GM20431 (cell line): ENCODE measurements at regions not wholly inside any gene's neighbourhood (a gene's known extent, or its start where the extent isn't known, plus 50 kb on each side); places are given as distances from the start of the nearest gene placed in this dataset.

Experiments used
- in situ Hi-C: fragments of 300-500 bp; cut with MseI, MboI; formaldehyde crosslinking; loops from one replicate; pipeline ENCODE4 v1.15.0; 2020; ENCODE audit warnings: low sequenced_read_pairs; ENCODE audit not compliant: unreplicated experiment

DNA sequence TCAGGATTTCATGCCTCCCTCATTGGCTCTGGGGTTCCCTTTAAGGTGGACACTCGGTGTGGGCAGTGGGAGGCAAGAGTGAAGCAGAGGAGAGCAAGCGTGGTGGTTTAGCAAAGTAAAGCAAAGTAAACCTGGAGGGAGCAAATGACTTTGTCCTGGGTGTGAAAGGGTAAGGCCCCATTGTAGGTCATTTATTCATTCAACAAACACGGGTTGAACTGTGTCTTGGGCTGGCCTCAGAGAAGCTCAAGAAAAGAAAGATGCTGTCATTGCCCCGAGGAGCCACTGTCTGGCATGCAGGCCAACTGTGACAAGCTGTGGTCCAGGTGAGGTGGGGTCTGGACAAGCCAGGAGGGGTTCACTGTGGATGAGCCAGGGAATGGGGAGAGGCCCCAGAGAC, 68.9 kb upstream of the DLK1 start:
- in situ Hi-C loops, result no loop called here

DNA sequence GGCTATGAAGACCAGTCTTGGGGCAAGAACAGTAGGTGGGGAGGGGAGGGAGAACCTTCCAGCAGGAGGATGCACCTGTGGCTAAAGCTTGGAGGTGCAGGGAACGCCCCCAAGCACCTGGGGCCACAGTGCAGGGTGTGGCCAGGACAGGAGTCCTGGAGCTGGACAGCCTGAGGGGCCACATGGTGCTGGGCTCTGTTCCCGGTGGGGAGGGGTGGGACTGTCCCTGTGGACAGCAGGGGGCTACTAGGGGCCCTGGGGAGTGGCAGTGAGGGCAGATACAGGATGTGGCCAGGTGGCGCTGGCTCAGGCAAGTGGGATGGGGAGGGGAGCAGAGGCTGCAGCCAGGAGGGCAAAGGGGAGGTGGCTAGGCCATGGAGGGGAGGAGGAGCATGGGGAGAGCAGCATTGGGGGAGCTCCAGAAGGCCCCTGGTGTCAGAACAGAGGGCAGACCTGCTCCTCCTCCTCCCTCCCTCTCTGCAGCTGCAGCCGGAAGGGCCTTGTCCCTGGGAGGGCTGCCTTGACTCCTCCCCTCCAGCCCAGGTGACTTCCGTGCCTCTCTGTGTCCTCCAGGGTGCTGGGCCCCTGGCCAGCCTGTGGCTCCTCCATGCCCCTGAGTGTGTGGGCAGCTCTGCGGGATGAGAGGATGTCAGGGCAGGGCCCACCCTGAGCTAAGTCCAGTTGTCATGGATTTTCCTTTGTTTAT, 68.4 kb upstream of the DLK1 start:
- in situ Hi-C loops, result no loop called here

DNA sequence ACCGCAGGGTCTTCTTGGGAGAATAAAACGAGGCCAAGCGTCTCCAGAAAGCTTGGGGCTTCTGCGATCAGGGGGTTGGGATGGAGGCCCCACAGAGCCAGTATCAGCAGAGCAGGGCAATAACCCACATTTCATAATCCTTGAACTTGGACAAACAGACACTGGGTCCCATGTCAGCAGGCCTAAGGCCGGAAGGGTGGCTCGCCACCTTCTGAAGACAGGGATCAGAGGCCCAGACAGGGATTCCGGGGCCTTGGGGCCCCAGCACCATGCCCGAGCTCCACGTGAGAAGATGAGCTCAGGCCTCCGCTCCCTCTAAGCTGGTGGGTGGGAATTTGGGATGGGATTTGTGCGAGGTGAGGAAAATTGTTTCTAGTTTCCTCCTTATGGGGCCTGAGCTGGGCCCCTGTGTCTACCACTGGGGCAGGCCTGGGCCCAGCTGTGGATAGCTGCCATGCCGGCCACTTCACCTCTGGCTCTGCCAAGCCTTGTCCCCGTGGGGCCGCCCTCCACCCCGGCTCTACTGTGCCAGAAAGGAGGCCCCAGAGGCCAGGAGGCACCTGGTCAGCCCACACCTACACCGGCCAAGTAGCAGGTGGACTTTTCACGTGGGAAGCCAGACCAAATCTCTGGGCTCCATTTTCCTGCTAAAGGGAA, 67.2 kb upstream of the DLK1 start:
- in situ Hi-C loops, result no loop called here

DNA sequence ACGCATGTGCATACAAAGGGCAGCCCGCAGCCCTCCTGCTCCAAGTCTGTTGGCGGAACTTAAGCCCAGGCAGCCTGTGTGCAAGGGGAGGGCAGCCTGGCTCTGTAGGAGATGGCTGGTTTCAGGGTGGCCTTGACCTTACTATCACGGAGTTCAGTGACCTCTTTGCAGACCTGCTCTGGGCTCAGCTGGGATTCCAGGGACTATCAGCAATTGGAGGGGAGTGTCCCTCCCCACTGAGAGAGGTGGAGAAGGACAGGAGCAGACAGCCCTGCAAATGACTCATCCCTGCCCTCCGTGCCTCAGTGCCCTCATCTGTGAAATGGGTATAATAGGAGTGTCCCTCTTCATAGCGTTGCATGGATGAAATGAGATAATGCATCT, 66.2 kb upstream of the DLK1 start:
- in situ Hi-C loops, result no loop called here

DNA sequence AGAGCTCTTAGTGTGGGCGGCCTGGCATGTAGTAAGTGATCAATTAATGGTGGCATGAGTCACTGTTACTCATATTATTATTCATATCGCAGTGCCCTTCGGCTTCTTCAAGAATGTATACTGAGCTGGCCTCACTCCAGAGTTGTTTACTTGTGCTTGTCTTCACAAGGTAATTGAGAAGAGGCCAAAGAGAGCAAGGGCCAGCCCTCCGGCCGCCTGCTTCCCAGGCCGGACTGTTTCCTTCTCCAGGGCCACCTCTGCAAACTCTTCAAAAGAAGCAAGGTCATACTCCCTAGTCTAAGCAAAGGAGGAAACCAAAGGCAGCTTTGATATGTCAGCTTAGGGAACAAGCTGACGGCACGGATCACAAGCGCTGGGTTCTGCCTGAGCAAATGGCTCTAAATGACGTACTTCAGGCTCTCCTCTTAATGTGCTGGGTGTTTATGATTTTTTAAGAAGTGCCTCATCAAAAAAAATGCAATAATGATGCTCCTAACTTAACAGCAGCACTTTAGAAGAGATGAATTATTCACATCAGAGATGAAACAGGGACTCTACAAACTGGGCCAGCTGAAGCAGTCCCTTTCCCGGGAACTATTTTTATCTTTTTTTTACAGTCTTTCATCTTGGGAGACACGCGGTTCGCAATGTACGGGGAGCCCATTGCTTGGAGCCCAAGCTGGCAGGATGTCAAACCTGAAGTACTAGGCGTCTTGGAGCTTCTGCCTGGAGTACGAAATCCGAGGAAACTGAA, 65.6 kb upstream of the DLK1 start:
- in situ Hi-C loops, result no loop called here

DNA sequence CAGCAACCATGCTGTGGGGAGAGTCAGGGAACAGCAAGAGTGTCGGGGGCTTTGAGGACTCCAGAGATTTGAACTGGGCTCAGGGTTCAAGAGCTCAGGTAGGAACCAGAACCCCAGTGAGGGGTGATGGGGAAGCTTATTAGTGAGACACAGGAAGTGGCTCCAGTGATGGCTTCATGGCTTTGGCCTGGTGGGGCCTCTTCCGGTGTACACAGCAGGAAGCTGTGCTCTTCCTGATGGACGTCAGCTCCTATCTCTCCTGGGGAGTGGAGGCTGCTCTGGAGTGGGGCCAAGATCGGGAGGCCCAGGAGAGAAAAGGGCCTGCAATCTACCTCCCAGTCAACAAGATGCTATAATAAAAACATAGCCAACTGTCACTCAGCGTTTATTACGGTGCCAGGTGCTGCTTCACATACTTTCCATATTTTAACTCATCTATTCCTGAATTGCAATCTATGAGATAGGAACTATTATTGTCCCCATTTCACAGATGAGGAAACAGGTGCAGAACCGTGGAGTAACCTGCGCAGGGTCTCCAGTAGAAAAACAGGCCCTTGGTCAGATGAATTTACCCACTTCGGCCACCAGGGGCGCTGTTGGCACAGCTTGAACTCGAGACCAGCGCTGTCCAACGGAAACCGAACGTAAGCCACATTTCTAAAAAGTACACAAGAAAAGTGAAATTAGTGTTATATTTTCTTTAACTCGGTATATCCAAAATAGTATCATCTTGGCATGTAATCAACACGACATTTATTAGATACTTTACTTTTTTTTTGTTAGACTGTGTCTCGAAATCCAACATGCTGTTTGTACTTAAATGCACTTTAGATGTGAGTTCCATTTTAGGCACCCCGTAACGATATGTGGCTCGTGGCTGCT, 63.6 kb upstream of the DLK1 start:
- in situ Hi-C loops, result no loop called here

DNA sequence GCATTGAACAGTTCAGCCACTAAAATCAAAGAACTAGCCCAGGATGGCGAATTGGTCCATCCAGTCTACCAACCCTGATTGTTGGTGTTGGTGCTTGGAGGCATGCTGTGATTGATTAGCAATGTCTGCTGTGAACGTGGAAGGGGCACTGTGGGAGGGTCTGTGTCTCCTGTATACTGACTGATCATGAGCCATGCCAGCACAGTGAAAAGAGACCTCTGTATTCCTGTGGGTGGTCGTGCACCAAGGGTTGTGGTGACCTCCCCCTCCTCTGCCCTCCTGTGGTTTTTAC, 63.0 kb upstream of the DLK1 start:
- in situ Hi-C loops, result no loop called here

DNA sequence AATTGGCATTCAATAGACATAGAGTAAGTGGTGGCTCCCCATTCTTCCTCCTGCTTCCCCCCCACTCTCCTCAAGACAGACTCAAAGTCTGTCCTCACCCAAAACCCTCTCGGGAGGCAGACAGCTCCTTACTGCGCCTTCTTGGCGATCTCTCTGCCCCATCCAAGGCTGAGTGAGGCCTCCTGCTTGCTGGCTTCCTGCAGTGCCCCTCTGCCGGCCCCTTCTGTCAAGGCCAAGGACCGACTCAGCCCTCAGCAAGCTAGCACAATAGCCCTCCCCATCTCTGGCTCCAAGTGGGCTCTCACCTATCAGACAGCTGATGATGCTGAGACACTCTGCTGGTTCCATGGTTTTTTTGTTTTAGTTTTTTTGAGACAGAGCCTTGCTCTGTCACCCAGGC, 62.5 kb upstream of the DLK1 start:
- in situ Hi-C loops, result no loop called here

DNA sequence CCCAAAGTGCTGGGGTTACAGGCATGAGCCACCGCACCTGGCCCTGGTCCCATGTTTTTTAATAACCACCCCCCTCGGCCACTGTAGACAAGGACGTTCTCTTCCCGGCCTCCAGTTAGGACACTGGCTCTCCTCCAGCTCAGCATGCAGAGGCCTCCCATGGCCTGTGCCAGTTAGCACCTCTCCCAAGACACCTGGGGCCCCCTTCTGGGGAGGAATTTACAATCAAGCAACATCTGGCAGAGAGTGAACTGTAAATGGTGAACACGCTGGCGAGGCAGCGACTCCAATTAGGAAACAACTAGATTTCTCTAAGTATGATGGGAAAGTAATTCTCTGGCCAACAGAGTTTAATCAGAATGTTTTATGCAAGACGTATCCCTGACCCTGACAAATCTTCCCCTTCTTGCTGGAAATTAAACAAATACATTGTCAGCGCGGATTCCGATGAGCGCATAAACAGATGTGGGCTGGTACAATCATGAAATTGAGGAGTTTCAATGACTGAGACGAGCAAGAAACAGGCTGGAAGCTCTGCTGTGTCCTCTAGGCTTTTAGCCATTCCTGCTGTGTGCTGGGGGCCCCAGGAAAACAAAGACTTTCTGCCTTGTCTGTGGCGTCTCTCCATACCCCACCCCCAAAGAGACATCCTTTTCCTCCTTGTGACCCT, 61.7 kb upstream of the DLK1 start:
- in situ Hi-C loops, result no loop called here

DNA sequence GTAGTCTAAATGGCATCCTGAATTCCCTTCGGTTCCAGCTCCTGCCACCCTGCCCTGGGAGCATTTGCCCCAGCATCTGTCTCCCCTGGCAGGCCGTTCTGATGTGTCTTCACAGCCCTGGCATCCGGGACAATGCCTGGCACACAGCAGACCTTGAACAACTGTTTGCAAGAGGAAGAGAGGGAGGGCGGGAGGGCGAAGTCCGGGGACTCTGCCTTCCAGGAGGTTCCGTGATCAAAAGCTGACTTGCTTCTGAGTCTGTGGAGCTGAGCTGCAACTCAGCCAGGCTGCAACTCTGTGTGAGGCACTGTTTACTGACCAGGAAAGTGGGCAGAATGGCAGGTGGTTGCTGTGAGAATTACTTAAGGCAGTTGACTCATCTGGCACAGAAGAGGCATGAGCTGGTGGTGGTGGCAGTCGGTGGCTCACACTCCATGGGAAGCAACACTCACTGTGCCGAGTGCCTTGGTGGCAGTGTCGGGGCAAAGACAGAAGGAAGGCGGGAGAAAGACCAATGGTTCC, 61.1 kb upstream of the DLK1 start:
- in situ Hi-C loops, result no loop called here

DNA sequence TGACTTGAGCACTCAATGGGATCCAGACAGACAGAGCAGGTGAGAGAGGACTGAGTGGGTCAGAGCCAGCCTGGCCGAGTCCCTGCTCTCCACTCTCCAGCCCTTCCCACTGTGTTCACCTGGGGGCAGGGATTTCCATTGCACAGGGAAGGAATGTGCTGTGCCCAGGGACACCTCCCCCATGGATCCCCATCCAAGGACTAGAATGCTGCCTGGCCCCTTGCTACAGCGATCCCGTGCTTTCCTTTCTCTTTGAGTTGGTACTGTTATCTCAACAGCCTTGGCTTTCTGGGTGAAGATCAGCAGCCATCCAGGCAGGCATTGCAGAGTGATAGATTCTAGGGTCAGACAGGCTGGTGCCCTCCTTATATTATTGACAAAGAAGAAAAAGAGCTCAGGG, 60.3 kb upstream of the DLK1 start:
- in situ Hi-C loops, result no loop called here

DNA sequence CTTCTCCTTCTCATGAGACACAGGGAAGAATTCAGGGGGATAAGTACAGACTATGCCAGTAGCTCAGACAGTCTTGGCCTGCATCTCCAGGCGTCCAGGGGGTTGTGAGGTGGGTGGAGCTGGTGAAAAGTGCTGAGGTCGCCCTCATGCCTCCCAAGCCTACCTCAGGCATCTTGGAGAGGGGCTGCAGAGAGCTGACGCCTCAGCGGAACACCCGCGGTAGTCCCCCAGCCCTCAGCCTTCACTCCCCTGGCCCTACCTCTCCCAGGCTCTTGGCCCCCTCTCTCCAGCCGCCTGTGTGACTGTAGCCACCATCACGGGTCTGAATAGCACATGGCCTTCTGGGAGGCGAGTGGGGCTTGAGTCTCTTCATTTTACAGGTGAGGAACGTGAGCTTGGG, 59.8 kb upstream of the DLK1 start:
- in situ Hi-C loops, result no loop called here

DNA sequence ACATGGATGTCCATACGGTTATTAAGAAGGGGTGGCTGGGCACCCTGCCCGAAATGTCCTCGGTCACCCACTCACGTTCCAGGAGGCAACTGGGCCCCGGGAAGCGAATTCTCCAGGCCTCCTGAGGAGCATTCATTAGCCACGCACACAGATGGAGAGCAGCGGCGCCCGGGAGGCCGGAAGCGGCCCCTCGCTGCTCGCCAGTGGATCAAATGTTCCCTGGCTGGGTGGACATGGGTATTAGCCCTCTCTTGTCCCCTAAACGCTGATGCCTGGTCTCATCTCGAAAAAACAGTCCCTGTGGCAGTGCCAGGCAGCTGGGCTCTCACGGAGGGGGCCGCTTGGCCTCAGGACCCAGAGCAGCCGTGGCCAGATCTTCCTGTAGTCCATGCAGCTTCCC, 59.0 kb upstream of the DLK1 start:
- in situ Hi-C loops, result no loop called here

DNA sequence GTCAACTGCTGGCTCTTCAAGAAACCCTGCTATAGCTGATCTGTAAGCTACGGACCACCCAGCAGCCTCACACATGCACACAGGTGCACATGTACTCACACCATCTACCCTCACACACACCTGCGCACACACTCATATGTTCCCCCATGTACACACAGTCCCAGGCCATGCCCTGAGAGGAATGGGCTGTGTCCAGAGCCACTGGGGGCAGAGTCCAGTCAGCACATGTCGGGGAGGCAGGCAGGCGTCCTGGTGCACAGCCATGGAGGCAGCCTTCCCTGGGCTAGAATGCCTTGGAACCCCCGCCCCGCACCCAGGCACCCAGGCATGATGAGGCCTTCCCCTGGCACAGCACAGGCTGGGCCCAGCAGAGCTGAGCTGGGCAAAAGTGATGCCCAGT, 58.3 kb upstream of the DLK1 start:
- in situ Hi-C loops, result no loop called here

DNA sequence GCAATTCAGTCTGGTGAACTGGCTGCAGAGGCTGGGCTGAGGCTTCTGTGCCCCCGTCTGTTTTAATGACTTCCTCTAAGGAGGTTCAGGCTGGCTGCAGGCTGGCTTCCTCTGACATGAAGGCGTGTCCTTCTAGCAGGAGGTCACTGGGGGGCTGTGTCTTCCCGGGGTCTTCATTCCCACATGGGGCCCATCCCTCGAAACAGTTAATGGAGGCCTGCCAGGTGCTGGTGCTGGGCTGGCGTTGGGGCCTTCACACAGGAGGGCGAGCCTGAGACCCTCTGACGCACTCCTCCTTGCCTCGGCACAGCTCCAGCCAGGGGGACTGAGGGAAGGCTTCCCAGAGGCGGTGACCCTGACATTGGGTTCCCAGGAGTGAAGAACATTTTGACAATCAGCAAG, 57.7 kb upstream of the DLK1 start:
- in situ Hi-C loops, result no loop called here

DNA sequence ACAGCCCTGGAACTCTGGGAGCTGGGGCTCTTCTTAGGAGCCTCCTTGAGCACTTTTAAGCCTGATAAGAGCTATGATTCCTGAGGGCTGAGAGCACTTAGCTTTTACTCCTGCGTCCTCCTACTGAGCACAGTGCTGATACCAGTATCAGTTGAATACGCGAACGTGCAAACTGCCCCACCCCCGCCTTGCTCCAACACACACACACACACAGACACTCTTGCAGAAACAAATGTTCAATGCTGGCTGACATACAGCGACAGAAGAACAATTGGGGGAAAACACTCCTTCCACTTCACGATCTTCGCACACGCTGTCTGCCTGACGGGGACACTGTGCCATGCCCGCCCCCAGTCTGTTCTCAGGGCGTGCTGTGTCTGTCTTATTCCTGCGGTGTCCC, 57.2 kb upstream of the DLK1 start:
- in situ Hi-C loops, result no loop called here

DNA sequence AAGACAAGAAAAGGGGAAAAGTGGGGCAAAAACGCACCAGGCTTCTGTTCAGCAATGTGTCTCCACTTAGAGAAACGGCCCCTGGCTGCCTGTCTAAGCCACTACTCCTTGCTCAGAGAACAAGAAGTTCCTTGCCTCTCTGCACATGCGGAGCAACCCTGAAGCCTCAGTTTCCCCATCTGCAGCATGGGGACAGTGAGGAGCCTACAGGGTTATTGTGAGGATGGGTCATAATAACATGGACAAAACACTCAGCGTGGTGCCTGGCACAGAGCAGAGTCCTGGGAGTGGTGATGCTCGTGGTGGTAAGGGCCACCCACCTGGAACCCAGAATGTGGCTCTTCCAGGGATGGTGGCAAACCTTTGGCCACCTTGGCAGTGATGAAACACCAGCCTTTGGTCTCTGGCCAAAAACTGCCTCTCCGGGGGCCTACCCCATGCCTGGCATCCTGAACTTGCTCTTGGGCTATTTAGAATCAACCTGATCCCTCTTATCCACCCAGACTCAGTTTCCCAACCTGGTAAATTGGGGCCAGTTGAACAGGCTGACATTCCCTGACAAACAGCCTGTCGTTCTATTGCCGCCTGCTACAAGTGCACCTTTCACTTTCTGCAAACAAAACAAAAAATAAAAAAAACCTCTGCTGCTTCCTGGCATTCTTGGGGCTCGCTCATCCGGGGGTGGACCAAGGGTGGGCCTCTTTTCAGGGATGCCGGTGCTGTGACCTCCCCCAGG, 56.5 kb upstream of the DLK1 start:
- in situ Hi-C loops, result no loop called here

DNA sequence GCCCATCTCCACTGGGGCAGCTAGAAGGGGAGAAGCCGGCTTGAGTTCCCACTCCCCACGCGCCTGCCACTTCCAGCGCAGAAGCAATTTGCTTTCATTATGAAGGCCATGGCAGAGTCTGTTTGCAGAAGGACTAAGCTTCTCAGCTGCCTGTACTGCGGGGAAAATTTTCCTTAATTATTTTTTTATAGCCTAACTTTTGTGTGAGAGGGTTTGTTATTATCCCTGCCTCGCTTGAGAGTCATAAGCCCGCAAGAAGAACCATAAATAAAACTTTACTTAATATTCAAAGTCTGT, 56.0 kb upstream of the DLK1 start:
- in situ Hi-C loops, result no loop called here

DNA sequence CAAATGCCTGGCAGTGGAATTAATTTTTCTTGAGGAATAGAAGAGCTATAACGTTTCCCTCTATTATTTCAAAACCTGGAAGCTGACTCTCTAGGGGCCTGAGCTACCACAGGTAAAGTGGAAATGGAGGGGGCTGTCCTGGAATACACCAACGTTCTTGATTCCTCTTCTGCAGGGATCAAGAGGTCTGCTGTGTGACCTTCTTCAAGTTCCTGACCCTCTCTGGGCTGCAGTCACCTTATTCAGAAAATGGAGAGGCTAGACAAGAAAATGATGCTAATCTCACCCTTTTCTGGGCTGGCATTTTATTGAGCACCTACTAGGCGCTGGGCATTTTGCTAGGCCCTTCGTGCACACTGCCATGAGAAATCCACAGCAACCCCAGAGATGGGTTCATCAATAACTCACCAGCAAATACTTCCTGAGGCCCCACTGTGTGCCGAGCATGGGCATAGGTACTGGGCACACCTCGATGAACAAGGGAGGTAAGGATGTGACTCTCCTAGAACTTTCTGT, 55.2 kb upstream of the DLK1 start:
- in situ Hi-C loops, result no loop called here
